Tibial artery (tissue), 4 donors: ENCODE measurements at regions not wholly inside any gene's neighbourhood (a gene's known extent, or its start where the extent isn't known, plus 50 kb on each side); places are given as distances from the start of the nearest gene placed in this dataset.

Experiments
- DNase-seq, 2 donors: peaks; one replicate each; pipeline ENCODE4 v3.0.0-alpha.2; 2019
- H3K27ac ChIP-seq, 2 donors: fragments of 200-600 bp; sonication (generic) in 1 of 2; 1 replicate in 1 of 2; 2 replicates in 1 of 2; pipeline ENCODE4 v1.5.1; 2018 to 2019; ENCODE audit warnings: mild to moderate bottlenecking in 1 of 2
- H3K27me3 ChIP-seq, 2 donors: fragments of 200-600 bp; sonication (generic) in 1 of 2; one replicate each; pipeline versions ENCODE4 v1.5.1 to v1.6.0; 2016 to 2019
- H3K36me3 ChIP-seq, 3 donors: fragments of 200-600 bp; sonication (generic) in 2 of 3; one replicate each; pipeline ENCODE4 v1.5.1; 2016 to 2019; ENCODE audit warnings: mild to moderate bottlenecking in 2 of 3
- H3K4me1 ChIP-seq, 4 donors: fragments of 200-600 bp; sonication (generic) in 2 of 4; 1 replicate in 3 of 4; 2 replicates in 1 of 4; pipeline ENCODE4 v1.5.1; 2016 to 2019
- H3K4me3 ChIP-seq, 2 donors: fragments of 200-600 bp; sonication (generic) in 1 of 2; 1 replicate in 1 of 2; 2 replicates in 1 of 2; pipeline ENCODE4 v1.5.1; 2018 to 2019; ENCODE audit warnings: mild to moderate bottlenecking in 2 of 2
- H3K9me3 ChIP-seq, 3 donors: fragments of 200-600 bp; sonication (generic) in 1 of 3; one replicate each; pipeline ENCODE4 v1.5.1; 2016 to 2019
- intact Hi-C: fragments of 100-400 bp; cut with DNase I; formaldehyde crosslinking; loops from one replicate; pipeline ENCODE4 v1.15.0; 2023; ENCODE audit warnings: low total_unique reads
- TF ChIP-seq, protein P1 (sequence below), 2 experiments: fragments of 200-600 bp in 1 of 2; fragments of 450-650 bp in 1 of 2; IDR thresholded peaks; one replicate each; pipeline ENCODE4 v1.5.1; 2017 to 2019; ENCODE audit warnings: antibody characterized with exemption in 2 of 2, mild to moderate bottlenecking in 1 of 2, moderate library complexity in 1 of 2

DNA sequence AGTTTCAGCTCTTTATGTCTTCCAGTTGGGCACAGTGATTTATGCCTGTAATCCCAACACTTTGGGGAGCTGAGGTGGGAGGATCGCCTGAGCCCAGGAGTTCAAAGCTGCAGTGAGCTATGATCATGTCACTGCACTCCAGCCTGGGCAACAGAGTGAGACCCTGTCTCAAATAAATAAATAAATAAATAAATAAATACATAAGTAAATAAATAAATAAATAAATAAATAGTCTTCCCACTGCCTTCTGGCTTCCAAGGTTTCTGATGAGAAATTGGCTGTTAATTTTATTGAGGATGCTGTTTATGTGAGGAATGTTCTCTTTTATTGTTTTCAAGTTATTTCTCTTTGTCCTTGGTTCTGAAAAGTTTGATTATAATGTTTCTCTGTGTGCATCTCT is 1507.6 kb upstream of the GOT2 start:
- H3K9me3 ChIP-seq, result no peaks in the 10 kb centered on the region
- H3K27ac ChIP-seq, result no peak overlapping the region
- H3K4me3 ChIP-seq, result no peak overlapping the region

DNA sequence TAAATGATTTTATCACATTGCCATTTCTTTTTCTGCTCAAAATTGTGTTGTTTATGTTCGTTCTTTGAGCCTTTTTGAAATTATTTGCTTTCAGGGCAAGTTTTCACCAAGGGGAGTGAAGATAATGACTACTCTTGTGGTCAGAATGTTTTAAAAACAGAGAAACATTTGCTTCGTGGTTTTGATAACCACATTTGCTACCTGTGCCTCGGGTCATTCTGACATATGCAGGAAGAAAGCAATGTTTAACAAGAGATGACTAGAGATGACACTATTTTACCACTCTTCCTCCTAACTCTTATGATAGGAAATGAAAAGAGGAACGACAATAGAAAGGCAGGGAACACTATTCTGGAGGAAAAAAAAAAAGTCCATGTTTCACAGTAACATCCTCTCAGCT is 1496.5 kb upstream of the GOT2 start:
- Histone ChIP-seq H3K4me1 (no peaks in the 10 kb centered on the region), H3K36me3 (no peaks in the 10 kb centered on the region), H3K4me3 (no peak overlapping the region), H3K27ac (no peak overlapping the region), H3K9me3 (no peaks in the 10 kb centered on the region), H3K27me3 (no peaks in the 10 kb centered on the region)
- TF ChIP-seq, protein P1, sequence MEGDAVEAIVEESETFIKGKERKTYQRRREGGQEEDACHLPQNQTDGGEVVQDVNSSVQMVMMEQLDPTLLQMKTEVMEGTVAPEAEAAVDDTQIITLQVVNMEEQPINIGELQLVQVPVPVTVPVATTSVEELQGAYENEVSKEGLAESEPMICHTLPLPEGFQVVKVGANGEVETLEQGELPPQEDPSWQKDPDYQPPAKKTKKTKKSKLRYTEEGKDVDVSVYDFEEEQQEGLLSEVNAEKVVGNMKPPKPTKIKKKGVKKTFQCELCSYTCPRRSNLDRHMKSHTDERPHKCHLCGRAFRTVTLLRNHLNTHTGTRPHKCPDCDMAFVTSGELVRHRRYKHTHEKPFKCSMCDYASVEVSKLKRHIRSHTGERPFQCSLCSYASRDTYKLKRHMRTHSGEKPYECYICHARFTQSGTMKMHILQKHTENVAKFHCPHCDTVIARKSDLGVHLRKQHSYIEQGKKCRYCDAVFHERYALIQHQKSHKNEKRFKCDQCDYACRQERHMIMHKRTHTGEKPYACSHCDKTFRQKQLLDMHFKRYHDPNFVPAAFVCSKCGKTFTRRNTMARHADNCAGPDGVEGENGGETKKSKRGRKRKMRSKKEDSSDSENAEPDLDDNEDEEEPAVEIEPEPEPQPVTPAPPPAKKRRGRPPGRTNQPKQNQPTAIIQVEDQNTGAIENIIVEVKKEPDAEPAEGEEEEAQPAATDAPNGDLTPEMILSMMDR (IDR thresholded peaks at IDR 0.05), result no peak
- intact Hi-C loops, result no loop called here
- DNase-seq, result no peak

More for the DNA sequence above, 1507.6 kb upstream of the GOT2 start:
- TF ChIP-seq, protein P1 (IDR thresholded peaks at IDR 0.05), result no peak
- H3K27me3 ChIP-seq, result no peaks in the 10 kb centered on the region
- no peak for DNase-seq
- H3K36me3 ChIP-seq, result no peaks in the 10 kb centered on the region
- intact Hi-C loops, result no loop called here
- no peaks in the 10 kb centered on the region for H3K4me1 ChIP-seq

DNA sequence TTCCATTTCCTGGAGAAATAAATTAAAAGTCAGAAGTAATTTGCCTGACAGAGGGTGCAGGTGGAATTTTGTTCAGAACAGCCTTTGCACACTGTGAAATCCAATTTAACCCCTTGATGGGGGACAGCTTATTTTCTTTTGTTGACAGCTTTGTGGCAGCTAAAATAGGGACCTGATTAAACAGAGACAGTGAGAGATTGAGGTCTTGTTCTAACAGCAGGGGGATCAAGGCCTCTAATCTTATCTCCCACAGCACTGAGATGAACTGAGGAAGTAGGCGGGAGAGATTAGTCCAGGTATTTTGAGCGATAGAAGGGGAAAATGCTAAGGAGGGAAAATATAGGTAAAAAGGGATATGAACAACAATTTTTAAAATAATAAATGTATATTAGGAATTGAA is 1491.4 kb upstream of the GOT2 start:
- H3K9me3 ChIP-seq, result peaks cover 0 to 2% (median 0%) of the 10 kb centered on the region in 3 donors
- intact Hi-C loops, result no loop called here
- H3K36me3 ChIP-seq, result no peaks in the 10 kb centered on the region
- no peaks in the 10 kb centered on the region for H3K27me3 ChIP-seq
- no peak overlapping the region for H3K4me3 ChIP-seq
- no peaks in the 10 kb centered on the region for H3K4me1 ChIP-seq
- DNase-seq, result no peak
- no peak overlapping the region for H3K27ac ChIP-seq
- TF ChIP-seq, protein P1 (IDR thresholded peaks at IDR 0.05), result no peak

DNA sequence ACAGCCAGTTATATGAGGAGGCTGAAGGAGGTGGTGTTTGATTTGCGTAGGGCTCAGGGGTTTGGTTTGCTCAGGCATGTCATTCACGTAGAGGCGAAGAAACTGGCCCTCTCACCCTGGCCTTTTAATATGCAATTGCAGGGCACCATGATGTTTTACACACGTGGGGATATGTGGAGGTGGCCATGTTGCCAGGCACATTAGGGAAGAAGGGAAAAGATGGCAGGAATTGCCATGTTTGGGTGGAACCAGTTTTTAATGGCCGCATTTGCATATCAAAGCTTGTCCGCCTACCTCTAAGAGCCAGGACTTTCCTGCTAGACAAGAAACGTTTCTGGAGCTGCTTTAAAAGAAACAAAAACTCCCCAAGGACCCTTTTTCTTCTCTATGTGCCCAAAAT is 1483.7 kb upstream of the GOT2 start:
- intact Hi-C loops, result no loop called here
- no peak for DNase-seq
- no peaks in the 10 kb centered on the region for H3K27me3 ChIP-seq
- no peaks in the 10 kb centered on the region for H3K36me3 ChIP-seq
- no peak overlapping the region for H3K4me3 ChIP-seq
- peaks cover 0 to 2% (median 0%) of the 10 kb centered on the region in 3 donors for H3K9me3 ChIP-seq
- no peak overlapping the region for H3K27ac ChIP-seq
- TF ChIP-seq, protein P1 (IDR thresholded peaks at IDR 0.05), result no peak
- H3K4me1 ChIP-seq, result no peaks in the 10 kb centered on the region

DNA sequence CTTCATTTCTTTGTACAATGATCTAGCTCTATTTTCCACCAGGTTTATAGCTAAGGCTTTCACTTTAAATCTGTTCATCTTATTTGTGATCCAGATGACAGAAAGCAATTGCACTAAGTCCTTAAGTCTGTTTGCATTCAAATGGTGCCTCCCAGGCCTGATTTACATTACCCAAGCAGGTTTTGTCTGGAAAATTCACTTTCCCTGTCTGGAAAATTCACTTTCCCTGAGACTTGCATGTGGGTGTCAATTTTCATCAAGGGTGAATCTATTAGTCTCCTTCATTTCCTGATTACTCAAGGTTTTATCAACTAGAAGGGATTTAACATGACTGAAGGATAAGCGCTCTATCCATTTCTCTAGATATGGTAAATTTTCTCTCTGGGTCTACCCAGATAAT is 1480.2 kb upstream of the GOT2 start:
- intact Hi-C loops, result no loop called here
- no peak for DNase-seq
- no peaks in the 10 kb centered on the region for H3K4me1 ChIP-seq

More for the DNA sequence above, 1480.2 kb upstream of the GOT2 start:
- Histone ChIP-seq H3K27me3 (no peaks in the 10 kb centered on the region), H3K27ac (no peak overlapping the region), H3K9me3 (no peaks in the 10 kb centered on the region), H3K4me3 (no peak overlapping the region), H3K36me3 (no peaks in the 10 kb centered on the region)
- TF ChIP-seq, protein P1 (IDR thresholded peaks at IDR 0.05), result no peak
